ENCODE measurements at regions not wholly inside any gene's neighbourhood (a gene's known extent, or its start where the extent isn't known, plus 50 kb on each side); places are given as distances from the start of the nearest gene placed in this dataset.

GRCh38 chr11:44445500-44446365, 119.7 kb upstream of the CD82 start:
- H3K4me1 Mint-ChIP-seq = no peaks in the 10 kb centered on the region
- H3K27me3 Mint-ChIP-seq = peaks cover 16 to 33% of the 10 kb centered on the region in 2 donors
- CTCF ChIA-PET = no interaction called here
- POLR2A ChIA-PET = no interaction called here
- Histone ChIP-seq H3K9me3 (ENCODE audit: low read length) (no peaks in the 10 kb centered on the region), H3K27ac (ENCODE audit: low read depth, low read length) (no peak overlapping the region), H3K27me3 (ENCODE audit: insufficient read depth, low read length, poor library complexity, severe bottlenecking) (no peaks in the 10 kb centered on the region), H3K4me3 (ENCODE audit: low read length) (no peak overlapping the region), H3K4me1 (ENCODE audit: insufficient read depth, low read length) (no peaks in the 10 kb centered on the region), H3K36me3 (ENCODE audit: insufficient read depth, low read length) (no peaks in the 10 kb centered on the region)
- no peak for DNase-seq
- H3K36me3 Mint-ChIP-seq = no peaks in the 10 kb centered on the region
- peaks cover 0 to 15% (median 7%) of the 10 kb centered on the region in 5 donors for H3K9me3 Mint-ChIP-seq
- no peak overlapping the region for H3K4me3 Mint-ChIP-seq
- H3K27ac Mint-ChIP-seq = no peak overlapping the region

- Mint-ChIP-seq H3K27me3 (peaks cover 15 to 27% of the 10 kb centered on the region in 2 donors), H3K9me3 (peaks cover 0 to 10% (median 7%) of the 10 kb centered on the region in 5 donors), H3K4me1 (no peaks in the 10 kb centered on the region), H3K27ac (no peak overlapping the region), H3K4me3 (no peak overlapping the region), H3K36me3 (no peaks in the 10 kb centered on the region)
- Histone ChIP-seq H3K9me3 (ENCODE audit: low read length) (no peaks in the 10 kb centered on the region), H3K4me1 (ENCODE audit: insufficient read depth, low read length) (no peaks in the 10 kb centered on the region), H3K4me3 (ENCODE audit: low read length) (no peak overlapping the region), H3K36me3 (ENCODE audit: insufficient read depth, low read length) (no peaks in the 10 kb centered on the region), H3K27me3 (ENCODE audit: insufficient read depth, low read length, poor library complexity, severe bottlenecking) (no peaks in the 10 kb centered on the region), H3K27ac (ENCODE audit: low read depth, low read length) (no peak overlapping the region)
- CTCF ChIA-PET = no interaction called here
- DNase-seq = no peak
- POLR2A ChIA-PET = no interaction called here
Observed at GRCh38 chr11:44446366-44446762, 119.1 kb upstream of the CD82 start.

GRCh38 chr11:44446996-44447771, 118.3 kb upstream of the CD82 start:
- H3K36me3 Mint-ChIP-seq = no peaks in the 10 kb centered on the region
- H3K27ac ChIP-seq (ENCODE audit: low read depth, low read length) = no peak overlapping the region
- no peaks in the 10 kb centered on the region for H3K4me1 Mint-ChIP-seq
- no peaks in the 10 kb centered on the region for H3K4me1 ChIP-seq (ENCODE audit: insufficient read depth, low read length)
- H3K9me3 ChIP-seq (ENCODE audit: low read length) = no peaks in the 10 kb centered on the region
- no peak overlapping the region for H3K4me3 Mint-ChIP-seq
- no peak overlapping the region for H3K4me3 ChIP-seq (ENCODE audit: low read length)
- peaks cover 14 to 22% of the 10 kb centered on the region in 2 donors for H3K27me3 Mint-ChIP-seq
- CTCF ChIA-PET = no interaction called here
- no peak for DNase-seq
- peaks cover 0 to 7% (median 4%) of the 10 kb centered on the region in 5 donors for H3K9me3 Mint-ChIP-seq
- no peaks in the 10 kb centered on the region for H3K27me3 ChIP-seq (ENCODE audit: insufficient read depth, low read length, poor library complexity, severe bottlenecking)
- no peak overlapping the region for H3K27ac Mint-ChIP-seq
- no peaks in the 10 kb centered on the region for H3K36me3 ChIP-seq (ENCODE audit: insufficient read depth, low read length)
- POLR2A ChIA-PET = no interaction called here

- Histone ChIP-seq H3K27ac (ENCODE audit: low read depth, low read length) (no peak overlapping the region), H3K9me3 (ENCODE audit: low read length) (no peaks in the 10 kb centered on the region), H3K36me3 (ENCODE audit: insufficient read depth, low read length) (no peaks in the 10 kb centered on the region), H3K4me1 (ENCODE audit: insufficient read depth, low read length) (no peaks in the 10 kb centered on the region), H3K4me3 (ENCODE audit: low read length) (no peak overlapping the region), H3K27me3 (ENCODE audit: insufficient read depth, low read length, poor library complexity, severe bottlenecking) (no peaks in the 10 kb centered on the region)
- CTCF ChIA-PET = no interaction called here
- H3K4me3 Mint-ChIP-seq = no peak overlapping the region
- H3K27me3 Mint-ChIP-seq = peaks cover 7 to 14% of the 10 kb centered on the region in 2 donors
- no peaks in the 10 kb centered on the region for H3K36me3 Mint-ChIP-seq
- H3K27ac Mint-ChIP-seq = peak overlapping the region in 1 of 8 donors; percentile 54
- no peaks in the 10 kb centered on the region for H3K9me3 Mint-ChIP-seq
- no peaks in the 10 kb centered on the region for H3K4me1 Mint-ChIP-seq
- POLR2A ChIA-PET = no interaction called here
- DNase-seq = no peak
Observed at GRCh38 chr11:44450295-44450932, 115.0 kb upstream of the CD82 start.

GRCh38 chr11:44451706-44452105, 113.8 kb upstream of the CD82 start:
- ChIA-PET CTCF (no interaction called here), POLR2A (no interaction called here)
- H3K27me3 ChIP-seq (ENCODE audit: insufficient read depth, low read length, poor library complexity, severe bottlenecking) = no peaks in the 10 kb centered on the region
- H3K36me3 Mint-ChIP-seq = no peaks in the 10 kb centered on the region
- no peaks in the 10 kb centered on the region for H3K36me3 ChIP-seq (ENCODE audit: insufficient read depth, low read length)
- H3K4me3 Mint-ChIP-seq = no peak overlapping the region
- H3K4me1 ChIP-seq (ENCODE audit: insufficient read depth, low read length) = no peaks in the 10 kb centered on the region
- no peaks in the 10 kb centered on the region for H3K4me1 Mint-ChIP-seq
- no peaks in the 10 kb centered on the region for H3K9me3 ChIP-seq (ENCODE audit: low read length)
- no peak overlapping the region for H3K4me3 ChIP-seq (ENCODE audit: low read length)
- H3K27me3 Mint-ChIP-seq = peaks cover 6 to 11% of the 10 kb centered on the region in 2 donors
- no peak for DNase-seq
- H3K9me3 Mint-ChIP-seq = no peaks in the 10 kb centered on the region
- no peak overlapping the region for H3K27ac Mint-ChIP-seq
- no peak overlapping the region for H3K27ac ChIP-seq (ENCODE audit: low read depth, low read length)

- Mint-ChIP-seq H3K36me3 (no peaks in the 10 kb centered on the region), H3K9me3 (no peaks in the 10 kb centered on the region), H3K4me3 (no peak overlapping the region), H3K27me3 (peaks cover 6 to 7% of the 10 kb centered on the region in 2 donors), H3K4me1 (no peaks in the 10 kb centered on the region), H3K27ac (peak overlapping the region in 1 of 8 donors; percentile 43)
- H3K9me3 ChIP-seq (ENCODE audit: low read length) = no peaks in the 10 kb centered on the region
- H3K27ac ChIP-seq (ENCODE audit: low read depth, low read length) = no peak overlapping the region
- no peaks in the 10 kb centered on the region for H3K4me1 ChIP-seq (ENCODE audit: insufficient read depth, low read length)
- ChIA-PET POLR2A (no interaction called here), CTCF (no interaction called here)
- DNase-seq = no peak
- no peak overlapping the region for H3K4me3 ChIP-seq (ENCODE audit: low read length)
- H3K36me3 ChIP-seq (ENCODE audit: insufficient read depth, low read length) = no peaks in the 10 kb centered on the region
- no peaks in the 10 kb centered on the region for H3K27me3 ChIP-seq (ENCODE audit: insufficient read depth, low read length, poor library complexity, severe bottlenecking)
Observed at GRCh38 chr11:44452827-44453572, 112.5 kb upstream of the CD82 start.

- no peaks in the 10 kb centered on the region for H3K36me3 ChIP-seq (ENCODE audit: insufficient read depth, low read length)
- Mint-ChIP-seq H3K27ac (no peak overlapping the region), H3K9me3 (no peaks in the 10 kb centered on the region), H3K4me3 (no peak overlapping the region), H3K27me3 (peaks cover 4 to 6% of the 10 kb centered on the region in 2 donors), H3K36me3 (no peaks in the 10 kb centered on the region), H3K4me1 (no peaks in the 10 kb centered on the region)
- no peak overlapping the region for H3K27ac ChIP-seq (ENCODE audit: low read depth, low read length)
- H3K9me3 ChIP-seq (ENCODE audit: low read length) = no peaks in the 10 kb centered on the region
- POLR2A ChIA-PET = no interaction called here
- H3K27me3 ChIP-seq (ENCODE audit: insufficient read depth, low read length, poor library complexity, severe bottlenecking) = no peaks in the 10 kb centered on the region
- H3K4me1 ChIP-seq (ENCODE audit: insufficient read depth, low read length) = no peaks in the 10 kb centered on the region
- CTCF ChIA-PET = no interaction called here
- H3K4me3 ChIP-seq (ENCODE audit: low read length) = no peak overlapping the region
- DNase-seq = no peak
Observed at GRCh38 chr11:44453871-44454270, 111.6 kb upstream of the CD82 start.

All from CD8-positive, alpha-beta memory T cell (primary cell).